Mononuclear cell (primary cell): ENCODE measurements at regions not wholly inside any gene's neighbourhood (a gene's known extent, or its start where the extent isn't known, plus 50 kb on each side); places are given as distances from the start of the nearest gene placed in this dataset.
"Not testable (repeated sequence)": the region's sequence is repeated elsewhere in the genome, so short reads cannot be mapped to it uniquely, and the experiment has no call there.

Experiments
- H3K27me3 ChIP-seq: 2 replicates; pipeline ENCODE4 v1.6.0; 2011; ENCODE audit warnings: low read length, control low read depth; ENCODE audit not compliant: insufficient read depth
- H3K4me1 ChIP-seq: 2 replicates; pipeline ENCODE4 v1.5.1; 2011; ENCODE audit warnings: mild to moderate bottlenecking, low read length, control low read depth; ENCODE audit not compliant: insufficient read depth
- H3K4me3 ChIP-seq: 2 replicates; pipeline ENCODE4 v1.5.1; 2011; ENCODE audit warnings: mild to moderate bottlenecking, low read length, moderate library complexity
- H3K9me3 ChIP-seq: 2 replicates; pipeline ENCODE4 v1.5.1; 2011; ENCODE audit warnings: low read depth, mild to moderate bottlenecking, control low read depth, low read length

DNA sequence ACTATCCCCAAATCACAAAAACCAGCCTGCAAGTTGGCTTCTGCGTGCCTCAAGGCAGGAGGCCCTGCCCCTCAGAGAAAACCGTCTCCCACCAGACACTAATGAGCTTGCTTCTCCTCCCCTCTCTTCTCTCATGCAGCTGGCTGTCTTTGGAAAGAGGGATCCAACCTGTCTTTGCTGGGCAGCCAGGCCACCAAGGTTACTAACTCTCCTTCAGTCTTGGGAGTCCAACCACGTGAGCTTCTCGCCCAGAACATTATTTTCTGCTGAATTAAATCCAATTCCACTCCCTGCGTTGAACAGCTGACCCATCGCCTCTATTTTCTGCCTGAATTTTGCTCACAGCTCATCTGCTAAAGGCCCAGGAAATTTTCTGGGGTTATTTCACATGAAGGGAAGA is 291.3 kb upstream of the NCKAP5 start:
- no peak overlapping the region for H3K4me3 ChIP-seq
- no peaks in the 10 kb centered on the region for H3K9me3 ChIP-seq
- no peaks in the 10 kb centered on the region for H3K4me1 ChIP-seq
- H3K27me3 ChIP-seq, result no peaks in the 10 kb centered on the region

DNA sequence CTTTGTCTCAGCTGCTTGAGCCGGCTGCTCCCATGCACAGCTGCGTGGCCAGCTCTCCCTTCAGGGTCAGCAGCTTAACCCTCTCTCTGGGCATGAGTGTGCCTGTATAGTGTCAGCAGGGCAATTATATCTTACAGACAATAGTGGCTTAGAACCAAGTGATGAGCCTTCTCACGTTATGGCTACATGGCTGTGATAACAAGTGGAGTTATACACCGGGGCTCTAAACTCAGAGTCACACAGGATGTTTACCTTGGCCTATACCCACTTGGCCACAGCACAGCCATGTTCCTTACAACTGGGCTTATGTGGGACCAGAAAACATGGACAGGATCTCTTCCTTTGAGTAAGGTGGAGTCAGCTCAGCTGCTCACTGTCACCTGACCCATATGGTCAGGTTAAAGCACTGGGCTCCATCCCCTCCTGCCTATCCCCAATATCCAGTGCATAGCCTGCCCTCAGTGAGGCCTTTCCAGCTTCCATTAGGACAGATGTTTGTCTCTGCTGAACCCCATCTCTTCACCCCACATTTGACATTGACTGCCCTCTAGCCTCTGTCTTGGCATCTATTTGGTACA is 294.2 kb upstream of the NCKAP5 start:
- no peak overlapping the region for H3K4me3 ChIP-seq
- H3K9me3 ChIP-seq, result no peaks in the 10 kb centered on the region

DNA sequence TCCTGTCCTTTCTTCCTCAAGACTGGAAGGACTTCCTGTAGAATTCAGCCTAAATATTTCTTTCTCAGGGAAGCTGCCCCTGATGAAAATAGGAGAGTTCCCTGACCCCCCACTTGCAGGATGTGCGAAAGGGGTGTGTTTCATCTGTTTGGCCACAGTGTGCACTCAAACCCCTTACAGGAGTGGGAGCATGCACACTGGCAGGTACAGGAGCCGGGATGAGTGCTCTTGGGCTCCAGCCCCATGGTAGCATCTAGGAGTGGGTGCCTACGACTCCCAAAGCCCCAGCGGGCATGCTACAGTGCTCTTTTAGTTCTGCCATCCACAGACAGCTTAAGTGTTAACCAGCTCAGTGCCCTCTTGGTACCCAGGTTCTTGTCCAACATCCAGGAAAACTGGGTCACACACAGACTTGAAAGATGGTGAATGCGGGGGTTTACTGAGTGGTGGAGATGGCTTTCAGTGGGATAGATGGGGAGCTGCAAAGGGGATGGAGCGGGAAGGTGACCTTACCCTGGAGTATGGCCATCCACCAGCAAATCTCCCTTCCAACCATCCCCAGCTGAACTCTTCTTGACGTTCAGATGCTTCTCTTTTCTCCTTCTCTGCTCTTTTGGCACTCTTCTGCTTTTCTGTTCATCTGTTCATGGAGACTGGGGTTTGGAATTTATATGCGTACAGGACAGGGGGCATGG is 295.0 kb upstream of the NCKAP5 start:
- Histone ChIP-seq H3K4me3 (no peak overlapping the region), H3K27me3 (no peaks in the 10 kb centered on the region), H3K4me1 (no peaks in the 10 kb centered on the region), H3K9me3 (no peaks in the 10 kb centered on the region)

More for the DNA sequence above, 294.2 kb upstream of the NCKAP5 start:
- H3K4me1 ChIP-seq, result no peaks in the 10 kb centered on the region
- H3K27me3 ChIP-seq, result no peaks in the 10 kb centered on the region

DNA sequence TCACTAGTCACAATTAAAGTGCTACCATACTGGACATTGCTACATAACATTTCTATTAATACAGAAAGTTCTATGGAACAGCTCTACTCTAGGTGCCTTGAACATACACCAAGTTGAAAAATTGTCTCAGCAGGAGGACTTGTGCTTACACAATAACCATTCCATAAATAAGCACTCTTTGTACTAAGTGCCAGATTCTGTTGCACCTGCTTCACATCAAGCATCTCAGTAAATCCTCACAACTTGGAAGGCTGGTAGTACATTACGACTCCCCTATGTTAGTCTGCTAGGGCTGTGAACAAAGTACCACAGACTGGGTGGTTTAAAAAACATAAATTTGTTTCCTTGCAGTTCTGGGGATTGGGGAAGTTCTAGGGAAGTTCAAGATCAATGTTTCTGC is 296.9 kb upstream of the NCKAP5 start:
- Histone ChIP-seq H3K4me1 (no peaks in the 10 kb centered on the region), H3K9me3 (no peaks in the 10 kb centered on the region), H3K27me3 (peaks cover 3% of the 10 kb centered on the region), H3K4me3 (no peak overlapping the region)

DNA sequence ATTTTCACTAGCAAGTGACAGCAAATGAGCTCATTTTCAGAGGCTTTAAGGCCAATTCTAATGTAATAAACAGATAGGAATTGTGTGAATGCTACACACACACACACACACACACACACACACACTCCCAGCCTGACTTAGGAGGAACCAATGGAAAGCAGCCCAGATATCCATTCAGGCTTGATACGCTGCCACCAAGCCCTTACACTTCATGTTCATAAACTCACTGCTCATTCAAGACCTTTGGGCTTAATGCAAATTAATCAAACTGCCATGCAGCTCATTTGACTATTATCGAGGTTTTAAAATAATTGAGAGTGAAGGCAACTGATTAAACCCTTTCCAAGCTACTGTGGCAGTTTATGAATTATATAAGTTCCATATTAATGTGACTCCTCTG is 298.9 kb upstream of the NCKAP5 start:
- Histone ChIP-seq H3K4me3 (no peak overlapping the region), H3K4me1 (no peaks in the 10 kb centered on the region), H3K9me3 (no peaks in the 10 kb centered on the region)

DNA sequence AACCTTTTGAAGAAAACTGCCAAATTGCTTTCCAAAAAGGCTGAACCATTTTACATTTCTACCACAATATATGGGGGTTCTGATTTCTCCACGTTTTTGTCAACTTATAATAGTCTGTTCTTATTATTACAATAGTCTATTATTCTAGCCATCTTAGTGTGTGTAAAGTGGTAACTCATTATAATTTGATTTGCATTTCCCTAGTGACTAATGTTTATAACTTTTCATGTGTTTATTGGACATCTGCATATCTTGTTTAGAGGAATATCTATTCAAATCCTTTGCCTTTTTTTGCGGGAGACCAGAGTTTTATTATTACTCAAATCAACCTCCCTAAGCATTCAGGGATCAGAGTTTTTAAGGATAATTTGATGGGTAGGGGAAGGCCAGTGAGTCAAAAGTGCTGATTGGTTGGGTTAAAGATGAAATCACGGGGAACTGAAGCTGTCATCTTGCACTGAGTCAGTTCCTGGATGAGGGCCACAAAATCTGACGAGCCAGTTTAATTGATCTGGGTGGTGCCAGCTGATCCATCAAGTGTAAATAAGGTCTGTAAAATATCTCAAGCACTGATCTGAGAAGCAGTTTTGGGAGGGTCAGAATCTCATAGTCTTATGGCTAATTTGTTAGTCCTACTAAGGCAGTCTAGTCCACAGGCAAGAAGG is 303.4 kb upstream of the NCKAP5 start:
- no peaks in the 10 kb centered on the region for H3K4me1 ChIP-seq
- no peaks in the 10 kb centered on the region for H3K9me3 ChIP-seq
- peaks cover 3% of the 10 kb centered on the region for H3K27me3 ChIP-seq
- no peak overlapping the region for H3K4me3 ChIP-seq

More for the DNA sequence above, 298.9 kb upstream of the NCKAP5 start:
- H3K27me3 ChIP-seq, result peaks cover 3% of the 10 kb centered on the region

DNA sequence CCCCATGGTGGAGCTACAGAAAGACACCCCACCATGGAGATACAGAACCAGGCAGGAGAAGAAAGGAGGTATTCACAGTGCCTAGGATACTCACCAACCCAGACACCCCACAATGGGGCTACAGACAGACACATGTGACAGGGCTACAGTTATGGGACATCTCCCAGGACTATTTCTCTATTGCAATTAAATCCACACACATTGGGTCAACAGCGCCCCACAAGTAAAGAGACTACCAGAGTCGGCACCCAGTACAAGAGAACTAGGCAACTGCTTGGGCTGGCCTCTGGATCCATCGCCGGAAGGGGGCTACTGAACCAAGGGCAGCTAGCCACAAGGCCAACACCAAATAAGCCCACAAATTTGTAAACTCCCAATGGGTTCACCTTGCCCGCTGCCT is 310.1 kb upstream of the NCKAP5 start:
- H3K4me1 ChIP-seq, result no peaks in the 10 kb centered on the region
- H3K4me3 ChIP-seq, result no peak overlapping the region
- no peaks in the 10 kb centered on the region for H3K9me3 ChIP-seq
- peaks cover 3% of the 10 kb centered on the region for H3K27me3 ChIP-seq

DNA sequence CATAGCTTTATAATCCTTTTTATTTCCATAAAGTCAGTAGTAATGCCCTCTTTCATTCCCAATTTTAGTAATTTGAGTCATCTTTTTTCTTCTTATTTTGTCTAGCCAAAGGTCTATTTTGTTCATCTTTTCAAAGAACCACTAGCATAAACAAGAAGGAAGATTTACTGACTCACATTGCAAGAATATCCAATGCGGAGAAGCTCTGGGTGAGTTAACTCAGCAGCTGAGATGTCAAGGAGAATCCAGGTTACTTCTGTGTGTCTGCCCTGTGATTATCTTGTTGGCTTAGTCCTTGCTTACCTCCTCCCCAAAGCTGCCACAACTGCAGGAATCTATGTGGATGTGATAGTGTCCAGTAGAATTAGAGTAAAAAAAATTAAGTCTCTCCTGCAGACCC is 311.4 kb upstream of the NCKAP5 start:
- H3K4me3 ChIP-seq, result no peak overlapping the region
- H3K4me1 ChIP-seq, result no peaks in the 10 kb centered on the region
- peaks cover 3% of the 10 kb centered on the region for H3K27me3 ChIP-seq
- H3K9me3 ChIP-seq, result no peaks in the 10 kb centered on the region

DNA sequence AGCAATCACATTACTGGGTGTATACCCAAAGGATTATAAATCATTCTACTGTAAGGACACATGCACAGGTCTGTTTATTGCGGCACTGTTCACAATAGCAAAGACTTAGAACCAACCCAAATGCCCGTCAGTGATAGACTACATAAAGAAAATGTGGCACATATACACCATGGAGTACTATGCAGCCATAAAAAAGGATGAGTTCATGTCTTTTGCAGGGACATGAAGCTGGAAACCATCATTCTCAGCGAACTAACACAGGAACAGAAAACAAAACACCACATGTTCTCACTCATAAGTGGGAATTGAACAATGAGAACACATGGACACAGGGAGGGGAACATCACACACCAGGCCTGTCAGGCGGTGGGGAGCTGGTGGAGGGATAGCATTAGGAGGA is 313.9 kb upstream of the NCKAP5 start:
- H3K9me3 ChIP-seq, H3K4me1 ChIP-seq, H3K27me3 ChIP-seq, H3K4me3 ChIP-seq: not testable (repeated sequence)

DNA sequence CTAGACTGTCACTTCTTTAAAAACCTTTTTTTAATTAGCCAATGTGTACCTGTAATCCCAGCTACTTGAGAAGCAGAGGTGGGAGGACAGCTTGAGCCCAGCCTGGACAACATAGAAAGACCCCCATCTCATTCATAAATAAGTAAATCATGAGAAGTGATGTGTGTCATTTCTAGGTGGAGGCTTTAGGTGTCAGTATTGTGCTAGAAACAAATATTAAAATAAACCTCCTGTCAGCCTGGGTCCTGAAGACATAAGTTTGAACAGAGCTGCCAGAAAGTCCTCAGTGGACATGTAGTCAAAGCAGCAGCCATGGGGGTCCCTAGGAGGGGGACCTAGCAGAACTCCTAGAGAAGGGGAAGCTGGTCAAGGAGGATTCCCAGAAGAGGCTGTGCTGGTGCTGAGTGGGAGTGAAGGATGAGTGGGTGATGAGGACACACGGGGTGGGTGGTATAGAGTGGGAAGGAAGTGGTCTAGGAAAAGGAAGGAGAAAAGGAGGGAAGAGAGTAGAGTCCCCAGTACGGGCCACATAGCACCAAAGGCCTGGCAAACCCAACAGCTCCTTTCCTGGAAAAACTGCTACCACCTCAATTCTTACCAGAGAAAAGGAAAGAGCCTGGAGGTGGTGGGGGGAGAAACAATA is 316.6 kb upstream of the NCKAP5 start:
- peaks cover 1% of the 10 kb centered on the region for H3K27me3 ChIP-seq
- no peak overlapping the region for H3K4me3 ChIP-seq
- H3K9me3 ChIP-seq, result no peaks in the 10 kb centered on the region
- H3K4me1 ChIP-seq, result no peaks in the 10 kb centered on the region

DNA sequence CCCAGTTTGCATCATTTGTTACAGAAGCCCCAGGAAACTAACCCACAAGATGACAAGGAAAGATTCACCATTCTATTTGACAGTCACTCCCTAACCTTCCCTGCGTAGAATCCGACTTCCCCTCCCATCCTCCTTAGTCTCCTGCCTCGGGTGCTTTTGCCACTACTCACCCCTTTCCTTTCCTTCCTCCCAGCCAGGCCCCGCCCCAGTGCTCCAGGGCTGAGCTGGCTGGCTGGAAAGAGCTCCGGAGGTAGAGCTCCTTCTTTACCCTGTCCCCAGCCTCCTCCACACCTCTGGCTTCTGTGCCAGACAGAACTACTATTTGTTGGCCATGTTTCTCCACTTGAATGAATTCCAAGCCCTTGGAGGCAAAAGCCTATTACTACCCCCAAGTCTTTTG is 317.6 kb upstream of the NCKAP5 start:
- no peaks in the 10 kb centered on the region for H3K27me3 ChIP-seq
- no peaks in the 10 kb centered on the region for H3K9me3 ChIP-seq
- no peak overlapping the region for H3K4me3 ChIP-seq
- no peaks in the 10 kb centered on the region for H3K4me1 ChIP-seq

DNA sequence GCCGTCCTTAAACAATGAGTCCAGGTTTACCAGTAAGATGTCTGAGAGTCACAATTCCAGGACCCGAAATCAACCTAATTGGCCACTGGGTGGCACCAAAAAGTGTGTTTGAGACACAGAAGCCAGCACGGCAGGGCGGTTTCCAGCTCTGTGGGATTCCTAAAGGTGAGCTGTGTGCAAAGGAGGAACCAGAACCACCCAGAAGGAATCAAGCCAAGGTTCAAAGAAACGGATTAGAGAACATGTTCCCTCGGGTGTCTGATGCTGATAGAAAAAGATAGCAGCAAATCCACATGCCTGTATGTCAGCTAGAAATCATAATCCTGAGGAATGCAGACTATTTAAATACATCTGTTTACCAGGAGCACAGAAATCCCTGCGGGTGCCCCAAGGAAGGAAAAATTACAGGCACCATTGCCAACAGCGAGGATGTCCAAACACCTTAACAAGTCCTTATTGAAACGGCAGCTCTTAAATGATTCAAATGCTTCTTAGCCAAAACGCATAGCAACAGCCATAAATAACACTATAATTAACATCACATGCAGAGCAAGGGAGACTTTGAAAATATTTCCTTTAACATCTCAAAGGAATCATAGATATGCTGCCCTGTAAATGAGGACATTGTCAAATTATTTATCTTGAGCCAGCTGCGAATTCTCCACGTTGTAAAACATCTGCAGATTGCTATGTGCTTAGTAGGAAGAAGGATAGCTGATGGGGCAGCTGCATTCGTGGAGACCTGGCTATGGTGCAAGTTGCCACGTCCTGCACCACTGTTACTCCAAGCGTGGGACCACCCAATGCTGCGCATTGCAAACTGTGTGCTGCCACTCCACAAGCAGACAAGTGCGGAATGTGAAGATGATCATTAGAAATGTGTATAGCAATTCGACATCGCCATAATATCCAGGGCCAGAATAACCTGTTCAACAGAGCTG is 318.7 kb upstream of the NCKAP5 start:
- Histone ChIP-seq H3K4me1 (no peaks in the 10 kb centered on the region), H3K9me3 (no peaks in the 10 kb centered on the region)

DNA sequence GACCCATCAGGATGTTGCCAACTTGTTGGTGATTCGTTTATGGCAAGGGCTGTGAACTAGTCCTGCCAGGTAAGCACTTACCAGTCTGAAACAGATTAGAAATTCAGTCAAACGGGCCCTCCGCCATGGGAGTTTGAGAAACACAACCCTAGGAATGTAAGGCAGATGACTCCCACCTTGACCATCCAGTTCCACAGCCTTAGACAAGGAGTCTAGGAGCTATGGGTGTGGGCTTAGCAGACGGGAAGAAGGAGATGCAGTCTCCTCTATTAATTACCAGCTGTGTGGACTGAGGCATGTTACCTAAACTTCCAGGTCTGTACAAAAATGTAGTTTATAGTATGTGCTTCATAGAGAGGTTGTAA is 319.4 kb upstream of the NCKAP5 start:
- no peaks in the 10 kb centered on the region for H3K27me3 ChIP-seq
- H3K4me3 ChIP-seq, result no peak overlapping the region
- H3K4me1 ChIP-seq, result no peaks in the 10 kb centered on the region
- no peaks in the 10 kb centered on the region for H3K9me3 ChIP-seq

More for the DNA sequence above, 318.7 kb upstream of the NCKAP5 start:
- no peak overlapping the region for H3K4me3 ChIP-seq
- H3K27me3 ChIP-seq, result no peaks in the 10 kb centered on the region

DNA sequence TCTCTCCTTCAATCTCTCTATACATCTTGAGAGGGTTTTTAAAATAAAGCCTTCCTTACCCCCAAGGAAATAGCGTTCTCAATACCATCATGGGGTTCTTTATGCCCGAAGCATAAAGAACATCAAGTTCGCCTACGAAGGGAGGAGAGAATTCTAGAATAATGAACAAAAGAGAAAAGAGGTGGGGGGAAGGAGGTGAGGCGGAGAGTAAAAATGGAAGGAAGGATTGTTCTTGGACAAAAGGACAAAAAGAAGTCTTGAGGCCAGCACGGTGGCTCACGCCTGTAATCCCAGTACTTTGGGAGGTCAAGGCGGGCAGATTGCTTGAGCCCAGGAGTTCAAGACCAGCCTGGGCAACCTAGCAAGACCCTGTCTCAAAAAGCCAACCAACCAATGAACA is 319.8 kb upstream of the NCKAP5 start:
- H3K27me3 ChIP-seq, result no peaks in the 10 kb centered on the region
- H3K9me3 ChIP-seq, result no peaks in the 10 kb centered on the region
- H3K4me1 ChIP-seq, result no peaks in the 10 kb centered on the region
- H3K4me3 ChIP-seq, result no peak overlapping the region
